OCI-LY3 (cell line): ENCODE measurements at regions not wholly inside any gene's neighbourhood (a gene's known extent, or its start where the extent isn't known, plus 50 kb on each side); places are given as distances from the start of the nearest gene placed in this dataset.

Experiments
- CTCF ChIP-seq: fragments of 200-600, 300-600 bp; sonication (generic); IDR thresholded peaks from 2 replicates; pipeline ENCODE4 v1.5.1; 2014; ENCODE audit warnings: antibody characterized with exemption, low read length, low read depth
- EZH2phosphoT487 ChIP-seq: fragments of 200-600 bp; shearing (Covaris generic); IDR thresholded peaks from 2 replicates; pipeline ENCODE4 v1.6.1; 2018; ENCODE audit warnings: antibody characterized with exemption, mixed run types, low read depth

GRCh38 chr10:124244256-124244877 is 151.0 kb upstream of the CHST15 start:
- TF ChIP-seq CTCF (no peak), EZH2phosphoT487 (no peak)
